Skeletal muscle cell (primary cell): ENCODE measurements at regions not wholly inside any gene's neighbourhood (a gene's known extent, or its start where the extent isn't known, plus 50 kb on each side); places are given as distances from the start of the nearest gene placed in this dataset.

Source experiments
- DNase-seq: peaks from one replicate; pipeline ENCODE4 v3.0.0-alpha.2; 2010; ENCODE audit warnings: low read depth
- H3K4me3 ChIP-seq: 2 replicates; pipeline ENCODE4 v1.5.1; 2011; ENCODE audit warnings: low read depth, mild to moderate bottlenecking, control low read depth, low read length, moderate library complexity

DNA sequence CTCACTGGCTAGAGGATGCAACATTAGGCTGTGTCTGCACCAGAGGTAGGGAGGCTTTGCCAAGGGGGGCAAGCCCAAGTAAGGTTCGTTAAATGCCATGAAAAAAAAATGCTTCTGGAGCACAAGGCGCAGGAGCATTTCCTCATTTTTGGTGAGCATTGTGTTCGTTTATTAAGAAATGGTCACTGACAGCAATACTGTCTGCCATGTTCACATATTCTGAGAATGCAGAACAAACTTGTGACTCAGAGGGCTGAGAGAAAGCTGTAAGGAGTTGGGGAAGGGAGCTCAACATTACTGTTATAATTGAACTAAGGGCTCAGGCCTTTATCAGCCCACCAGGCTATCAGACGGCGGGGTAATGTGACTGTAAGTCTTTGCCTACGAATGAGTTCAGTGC lies 465.4 kb upstream of the BTBD3 start:
- no peak for DNase-seq
- no peak overlapping the region for H3K4me3 ChIP-seq

DNA sequence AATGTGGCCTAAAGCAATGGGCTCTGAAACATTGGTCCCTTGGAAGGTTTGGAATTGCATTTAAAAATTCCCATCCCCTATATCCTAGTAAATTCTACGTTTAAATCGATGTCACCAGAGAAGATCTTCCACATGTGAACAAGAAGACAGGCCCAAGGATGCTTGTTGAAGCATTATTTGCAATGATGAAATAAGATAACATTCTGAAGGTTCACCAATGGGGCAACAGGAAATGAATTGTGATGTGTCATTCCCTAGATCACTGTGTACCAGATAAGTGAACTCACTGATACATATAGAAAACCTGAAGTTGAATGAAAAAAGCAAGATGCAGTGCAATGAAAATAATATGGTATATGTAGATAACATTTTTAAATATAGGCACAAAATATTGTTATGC lies 464.3 kb upstream of the BTBD3 start:
- H3K4me3 ChIP-seq = no peak overlapping the region
- DNase-seq = no peak

DNA sequence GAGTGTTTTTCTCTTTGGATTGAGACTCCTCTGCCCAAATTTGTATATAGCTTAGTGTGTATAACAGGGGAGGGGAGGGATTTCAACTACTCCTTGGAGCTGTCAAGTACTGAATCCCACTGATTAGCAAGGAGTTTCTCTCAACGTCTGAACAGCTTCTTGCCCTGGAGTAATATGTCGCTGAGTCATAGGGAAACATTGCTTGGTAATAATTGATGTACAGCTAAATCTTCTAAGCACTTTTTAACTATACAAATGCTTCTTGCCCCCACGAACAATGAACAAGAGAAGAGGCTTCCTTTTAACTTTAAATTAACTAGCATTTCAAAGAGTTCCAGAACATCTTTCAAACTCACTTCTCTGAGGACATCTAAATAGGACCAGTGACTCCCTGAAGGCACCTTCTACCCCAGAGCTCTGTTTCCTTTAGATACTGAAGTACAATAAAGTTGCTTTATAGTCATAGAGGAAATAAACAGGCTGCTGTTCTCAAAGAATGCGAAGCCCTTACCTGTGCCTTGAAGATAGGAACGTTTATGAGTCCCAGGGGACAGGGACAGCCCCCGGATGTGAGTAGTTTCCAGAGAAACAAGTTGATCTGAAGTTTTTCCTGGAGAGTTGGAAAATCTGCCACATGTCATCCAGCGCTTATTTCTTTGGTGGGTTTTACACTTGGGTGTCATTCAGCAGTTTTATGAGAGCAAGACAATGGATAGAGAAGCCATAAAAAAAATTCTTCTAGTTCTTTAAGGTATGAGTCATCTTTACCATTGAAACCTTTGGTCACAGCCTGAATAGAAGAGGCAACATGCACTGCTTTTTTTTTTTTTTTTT lies 462.5 kb upstream of the BTBD3 start:
- no peak overlapping the region for H3K4me3 ChIP-seq
- no peak for DNase-seq

DNA sequence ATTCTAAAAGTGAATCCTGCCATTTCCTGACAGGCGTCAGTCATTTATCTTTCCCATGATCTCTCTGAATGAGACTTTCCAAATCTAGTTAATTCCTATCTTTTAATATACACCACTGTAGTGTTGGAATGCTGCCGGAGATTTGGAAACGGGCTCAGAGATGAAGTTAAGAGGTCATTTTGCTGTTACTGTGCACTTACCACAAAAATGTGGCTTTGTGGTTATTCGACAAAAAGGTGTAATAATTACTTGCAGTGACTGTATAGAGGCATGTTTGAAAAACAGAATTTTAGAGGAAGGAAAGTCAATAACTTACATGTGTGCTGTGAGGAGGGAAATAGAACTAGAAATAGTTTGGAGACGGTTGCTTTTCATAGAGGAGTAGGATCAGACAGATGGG lies 460.2 kb upstream of the BTBD3 start:
- no peak for DNase-seq
- H3K4me3 ChIP-seq = no peak overlapping the region

DNA sequence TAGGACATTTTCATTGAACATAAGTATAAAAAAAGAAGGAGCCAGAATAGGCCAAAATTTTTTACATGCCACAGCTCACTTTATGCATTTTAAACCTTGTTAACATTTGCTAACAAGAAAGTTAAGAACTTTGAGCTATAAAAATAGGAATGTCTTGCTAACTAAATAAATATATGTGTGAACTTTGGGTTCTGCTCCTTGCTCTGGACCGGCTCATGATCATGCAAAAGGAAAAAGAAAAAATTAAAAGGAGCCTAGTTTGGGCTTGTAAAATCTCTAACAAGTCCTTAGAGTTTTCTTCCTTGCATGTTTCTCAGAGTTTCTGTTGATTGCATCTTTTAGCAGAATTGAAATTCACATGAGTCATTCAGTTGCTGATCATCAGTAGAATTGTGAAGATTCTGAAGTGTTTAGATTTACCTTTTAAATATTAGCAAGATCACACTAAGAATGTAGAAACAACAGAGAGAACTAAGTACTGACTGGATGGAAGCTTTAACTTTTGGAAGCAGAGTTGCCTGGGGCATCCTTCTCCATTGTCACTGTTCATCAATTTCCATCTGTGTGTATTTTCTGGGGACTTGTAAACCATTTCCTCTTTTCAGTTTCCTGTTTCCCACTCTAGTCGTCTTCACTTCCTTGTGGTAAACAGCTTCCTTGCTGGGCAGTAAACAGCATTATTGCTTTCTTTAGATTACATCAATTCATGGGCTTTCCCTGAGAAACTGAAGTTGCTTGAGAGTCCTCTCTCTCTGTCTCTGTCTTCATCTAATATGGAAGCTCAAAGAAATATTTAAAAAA lies 458.4 kb upstream of the BTBD3 start:
- DNase-seq = no peak
- H3K4me3 ChIP-seq = no peak overlapping the region

DNA sequence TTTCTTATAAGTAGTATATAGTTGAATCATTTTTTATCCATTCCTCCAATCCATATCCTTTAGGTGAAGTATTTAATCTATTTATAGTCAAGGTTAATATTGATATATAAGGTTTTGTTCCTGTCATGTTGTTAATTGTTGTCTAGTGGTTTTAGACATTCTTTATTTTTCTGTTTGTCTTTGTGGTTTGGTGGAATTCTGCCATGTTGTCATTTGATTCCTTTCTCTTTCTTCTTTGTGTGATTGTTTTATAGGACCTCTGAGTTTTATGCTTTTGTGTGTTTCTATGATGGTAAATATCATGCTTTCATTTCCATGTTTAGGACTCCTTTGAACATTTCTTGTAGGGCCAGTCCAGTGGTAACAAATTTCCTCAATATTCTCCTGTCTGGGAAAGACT lies 450.3 kb upstream of the BTBD3 start:
- H3K4me3 ChIP-seq = no peak overlapping the region
- no peak for DNase-seq

DNA sequence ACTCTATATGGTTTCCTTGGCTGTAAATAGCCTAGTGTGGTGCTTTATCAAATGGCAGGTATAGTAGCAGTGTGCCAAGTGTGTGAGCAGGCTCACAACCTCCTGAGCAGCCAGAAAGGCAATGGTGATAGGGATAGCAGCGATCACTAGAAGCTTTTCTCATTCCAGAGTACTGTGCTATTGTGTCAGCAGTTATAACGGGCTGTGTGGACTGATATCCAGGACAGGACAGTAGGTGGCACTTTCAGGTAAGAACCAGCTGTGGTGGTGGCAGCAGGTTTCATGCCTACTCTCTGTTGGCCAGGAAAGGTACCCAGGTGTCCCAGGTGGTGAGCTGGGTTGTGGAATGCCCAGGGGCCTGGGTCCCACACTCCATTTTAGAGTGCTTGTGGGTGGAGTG lies 448.8 kb upstream of the BTBD3 start:
- no peak overlapping the region for H3K4me3 ChIP-seq
- DNase-seq = no peak

DNA sequence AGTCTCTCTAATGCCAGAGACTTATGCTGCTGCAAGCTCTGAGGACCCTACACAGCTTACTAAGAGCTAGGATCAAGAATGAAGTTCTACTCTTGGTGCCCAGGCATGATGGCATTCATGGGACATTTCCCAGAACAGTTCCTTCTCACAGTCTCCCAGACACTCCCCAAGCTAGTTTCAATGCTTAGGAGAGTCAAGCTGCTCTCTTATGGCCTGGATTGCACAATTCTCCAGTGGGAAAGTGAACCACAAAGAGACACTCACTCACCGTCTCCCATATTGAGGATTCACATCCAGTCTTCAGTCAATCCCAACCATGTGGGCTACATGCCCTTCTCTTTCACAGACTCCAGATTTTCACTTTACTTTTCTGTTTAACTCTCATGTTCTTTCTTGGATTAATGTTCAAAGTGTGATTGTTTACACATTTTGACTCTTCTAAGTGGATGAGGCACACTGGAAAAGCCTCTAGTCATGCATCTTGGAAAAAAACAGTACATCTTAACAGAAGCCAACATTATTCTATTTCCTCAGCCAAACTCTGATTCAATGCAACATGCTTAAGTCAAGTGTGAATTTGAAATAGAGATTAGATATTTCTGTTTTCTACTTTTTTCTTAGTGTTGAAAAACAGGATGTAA lies 447.8 kb upstream of the BTBD3 start:
- DNase-seq = no peak
- no peak overlapping the region for H3K4me3 ChIP-seq

DNA sequence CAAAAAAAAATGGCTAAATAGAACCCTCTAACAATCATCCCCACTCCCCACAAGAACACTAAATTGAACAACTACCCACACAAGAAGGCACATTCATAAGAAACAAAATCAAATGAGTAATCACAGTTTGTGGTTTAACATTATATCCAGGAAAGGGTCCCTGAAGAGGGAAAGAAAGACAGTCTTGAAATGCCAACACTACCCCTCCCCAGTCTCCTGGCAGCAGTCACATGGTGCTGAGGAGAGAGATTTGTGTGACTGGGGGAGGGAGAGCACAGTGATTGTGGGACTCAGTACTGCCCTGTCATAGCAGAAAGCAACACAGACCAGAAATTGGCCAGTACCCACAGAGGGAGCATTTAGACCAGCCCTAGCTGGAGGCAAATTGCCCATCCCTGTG lies 443.7 kb upstream of the BTBD3 start:
- H3K4me3 ChIP-seq = no peak overlapping the region
- DNase-seq = no peak

DNA sequence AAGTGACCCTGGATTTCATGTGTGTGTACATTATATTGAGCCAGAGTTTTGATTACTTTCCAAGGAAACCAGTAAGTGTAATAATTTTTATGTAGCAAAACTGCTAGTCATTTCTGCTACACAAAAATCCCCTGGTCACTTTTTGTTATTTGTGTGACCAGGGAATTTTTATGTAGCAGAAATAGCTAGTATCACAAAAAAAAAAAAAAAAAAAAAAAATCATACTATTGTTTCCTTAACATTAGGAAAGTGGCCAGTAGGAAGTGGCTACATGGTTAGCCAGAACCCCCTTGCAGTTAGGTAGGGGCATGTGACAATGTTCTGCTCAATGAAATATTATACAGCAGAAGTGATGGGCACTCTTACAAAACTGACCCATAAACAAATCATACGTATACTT lies 434.0 kb upstream of the BTBD3 start:
- no peak overlapping the region for H3K4me3 ChIP-seq
- DNase-seq = no peak

DNA sequence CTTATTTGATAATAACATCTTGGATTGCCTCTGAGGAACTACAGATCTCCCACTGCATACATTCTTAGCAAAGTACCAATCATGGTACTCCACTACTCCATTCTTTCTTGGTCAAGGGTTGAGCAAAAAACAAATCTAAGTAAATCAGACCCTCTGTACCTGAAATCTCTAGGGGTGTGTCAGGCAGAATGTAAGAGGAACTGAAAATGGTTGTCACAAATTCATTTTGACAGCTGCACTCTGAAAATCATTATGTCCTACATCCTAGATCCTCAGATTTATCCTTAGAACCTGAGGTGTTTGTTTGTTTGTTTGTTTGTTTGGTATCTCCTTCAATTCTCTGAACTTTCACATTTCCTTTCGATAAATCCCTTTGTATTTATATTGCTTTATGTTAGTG lies 433.2 kb upstream of the BTBD3 start:
- no peak for DNase-seq
- H3K4me3 ChIP-seq = no peak overlapping the region

DNA sequence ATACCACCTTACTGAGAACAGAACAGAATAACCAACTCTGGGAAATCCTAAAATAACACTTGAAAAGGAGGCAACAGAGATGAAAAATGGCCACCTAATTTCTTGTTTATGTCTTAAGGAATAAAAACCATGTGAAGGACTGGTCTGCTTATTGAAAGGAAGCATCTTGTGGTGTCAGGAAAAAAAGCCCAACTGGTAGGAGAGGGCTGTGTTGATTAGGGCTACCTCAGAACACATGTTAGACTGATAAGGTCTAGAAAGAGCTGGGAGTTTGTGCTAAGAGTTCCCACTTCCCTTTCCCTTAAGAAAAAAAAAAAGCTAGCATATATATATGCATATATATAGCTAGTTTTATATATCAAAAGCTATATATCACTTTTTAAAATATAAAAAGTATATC lies 425.3 kb upstream of the BTBD3 start:
- no peak overlapping the region for H3K4me3 ChIP-seq
- no peak for DNase-seq

DNA sequence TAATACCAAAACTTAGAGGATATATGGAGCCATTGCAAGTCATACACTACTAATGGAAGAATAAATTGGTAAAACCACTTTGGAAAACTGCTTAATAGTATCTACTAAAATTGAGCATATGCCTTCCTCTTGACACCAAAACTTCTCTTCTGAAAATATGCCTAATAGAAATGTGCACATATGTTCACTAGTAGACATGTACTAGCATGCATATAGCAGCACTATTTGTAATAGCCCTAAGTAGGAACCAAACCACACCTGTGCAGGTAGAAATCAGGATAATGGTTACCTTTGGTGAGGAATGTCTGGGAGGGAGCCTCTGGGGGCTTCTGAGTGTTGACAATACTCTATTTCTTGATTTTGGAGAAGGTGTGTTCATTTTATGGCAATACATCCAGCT lies 424.8 kb upstream of the BTBD3 start:
- DNase-seq = no peak

DNA sequence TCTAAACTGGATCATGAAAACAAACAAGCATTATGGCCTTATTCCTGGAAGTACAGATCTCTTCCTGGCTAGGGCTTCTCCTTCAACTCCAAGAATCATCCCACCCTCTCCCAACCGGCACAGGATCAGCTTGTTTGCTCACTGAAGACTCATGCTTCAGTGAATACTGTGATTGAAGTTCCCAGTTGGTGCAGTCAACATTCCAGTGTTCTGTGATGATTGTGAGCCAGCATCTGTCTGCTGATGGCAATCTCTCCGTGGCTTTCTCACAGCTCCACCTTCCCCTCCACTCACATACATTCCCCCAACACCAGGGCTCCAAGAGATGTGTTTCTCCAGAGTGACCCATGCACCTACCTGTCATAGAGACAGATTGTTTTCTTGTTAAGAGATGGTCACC lies 421.3 kb upstream of the BTBD3 start:
- DNase-seq = no peak
- no peak overlapping the region for H3K4me3 ChIP-seq

More for the DNA sequence above, 424.8 kb upstream of the BTBD3 start:
- H3K4me3 ChIP-seq = no peak overlapping the region

DNA sequence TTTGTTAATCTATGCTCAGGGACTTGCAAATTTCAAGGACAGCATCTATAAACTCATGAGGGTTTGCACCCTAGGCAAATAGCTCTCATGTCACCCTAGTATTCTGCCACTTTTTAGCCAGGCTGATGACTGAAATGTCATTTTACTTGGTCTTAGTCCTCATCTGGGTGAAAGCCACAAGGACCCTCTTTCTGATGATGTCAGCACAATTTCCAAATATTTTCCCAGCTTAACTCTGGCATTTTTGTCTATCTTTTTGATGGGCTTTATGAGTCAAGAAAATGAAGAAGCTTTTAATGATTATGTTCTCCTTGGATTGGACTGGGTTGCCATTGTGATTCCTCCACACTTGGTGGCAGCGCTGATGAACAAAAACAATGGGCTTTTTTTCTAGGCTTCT lies 420.1 kb upstream of the BTBD3 start:
- no peak overlapping the region for H3K4me3 ChIP-seq
- no peak for DNase-seq

DNA sequence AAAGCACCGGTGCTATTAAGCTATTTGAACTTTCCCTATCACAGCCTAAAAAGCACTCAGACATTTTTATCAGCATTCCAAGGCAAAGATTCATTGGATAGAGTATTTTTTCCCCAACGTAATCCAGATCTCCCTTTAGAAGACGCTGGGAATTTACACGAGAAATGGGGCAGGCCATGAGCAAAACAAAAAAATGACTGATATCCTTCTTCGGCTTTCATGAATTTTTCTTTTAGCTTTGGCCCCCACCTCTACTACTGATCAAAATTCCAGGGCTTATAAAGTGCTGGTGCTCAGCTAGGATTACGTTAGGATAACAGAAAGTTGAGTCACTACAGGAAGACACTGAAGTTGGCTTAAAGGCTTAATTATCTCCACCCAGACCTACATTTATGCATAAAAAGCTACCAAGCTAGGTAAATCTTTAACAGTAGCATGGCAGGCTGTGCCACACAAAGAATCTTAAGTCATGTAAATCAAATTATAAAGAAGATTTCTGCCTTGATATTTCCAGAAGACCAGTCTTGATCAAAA lies 418.5 kb upstream of the BTBD3 start:
- H3K4me3 ChIP-seq = no peak overlapping the region
- DNase-seq = no peak

DNA sequence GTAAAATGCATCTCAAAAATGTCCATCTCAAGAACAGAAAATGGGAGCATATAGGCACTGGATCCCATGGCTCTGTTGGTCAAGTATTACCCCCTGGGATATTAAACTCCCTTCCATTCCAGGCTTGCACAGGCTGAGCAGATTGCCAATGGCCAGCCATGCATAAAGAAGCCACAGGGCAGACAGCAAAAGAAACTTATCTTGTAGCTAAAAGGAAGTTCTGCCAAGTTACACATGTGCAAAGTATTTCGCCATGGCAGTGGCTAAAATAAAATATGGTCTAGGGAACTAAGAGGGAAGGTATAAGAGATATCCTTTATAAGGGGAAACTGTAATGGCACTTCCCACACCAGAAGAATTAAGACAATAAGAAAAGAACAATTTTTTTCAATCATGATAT lies 415.6 kb upstream of the BTBD3 start:
- no peak for DNase-seq

DNA sequence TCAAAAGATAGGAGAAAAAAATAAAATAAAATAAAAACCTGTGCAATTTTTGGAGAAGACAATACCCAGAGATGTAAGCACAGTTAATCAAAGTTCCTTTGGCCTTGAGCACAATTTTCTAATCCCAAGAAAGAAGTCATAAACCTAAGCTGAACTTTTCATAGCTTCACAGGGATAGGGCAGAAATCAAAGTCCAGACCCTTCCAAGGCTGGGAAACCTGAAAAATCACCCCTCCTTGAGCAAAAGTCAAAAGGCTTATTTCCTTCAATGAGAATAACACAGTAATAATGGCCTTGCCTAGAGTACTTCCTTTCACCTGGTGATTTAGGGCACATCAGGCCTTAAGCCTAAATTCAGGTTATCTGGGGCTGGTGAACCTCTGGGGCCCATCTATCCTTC lies 415.0 kb upstream of the BTBD3 start:
- no peak for DNase-seq

More for the DNA sequence above, 415.6 kb upstream of the BTBD3 start:
- no peak overlapping the region for H3K4me3 ChIP-seq

DNA sequence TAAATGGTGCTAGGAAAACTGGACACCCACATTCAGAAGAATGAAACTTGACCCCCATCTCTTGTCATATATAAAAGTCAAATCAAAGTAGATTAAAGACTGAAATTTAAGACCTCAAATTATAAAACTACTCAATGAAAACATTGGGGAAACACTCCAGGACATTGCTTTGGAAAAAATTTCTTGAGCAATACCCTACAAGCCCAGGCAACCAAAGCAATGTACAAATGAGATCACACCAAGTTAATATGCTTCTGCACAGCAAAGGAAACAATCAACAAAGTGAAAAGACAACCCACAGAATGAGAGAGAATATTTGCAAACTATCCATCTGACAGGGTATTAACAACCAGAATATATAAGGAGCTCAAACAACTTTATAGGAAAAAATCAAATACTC lies 407.9 kb upstream of the BTBD3 start:
- no peak overlapping the region for H3K4me3 ChIP-seq

More for the DNA sequence above, 415.0 kb upstream of the BTBD3 start:
- no peak overlapping the region for H3K4me3 ChIP-seq

DNA sequence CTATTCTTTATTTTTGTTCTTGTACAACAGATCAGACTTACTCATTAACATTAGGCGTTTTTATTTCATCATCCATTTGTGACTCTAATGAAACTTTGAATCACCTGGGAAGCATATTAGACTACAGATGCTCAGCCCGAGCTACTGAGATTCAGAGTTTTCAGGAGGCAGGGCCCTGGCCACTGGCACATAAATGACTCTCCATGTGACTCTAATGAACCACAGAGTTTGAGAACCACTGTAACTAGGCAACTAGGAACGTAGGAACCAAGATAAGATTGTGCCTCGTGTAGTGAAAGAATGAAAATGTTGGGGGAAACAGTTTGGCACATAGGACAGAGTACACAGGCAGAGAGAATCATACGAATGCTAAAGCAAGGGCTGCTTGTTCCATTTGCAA lies 405.9 kb upstream of the BTBD3 start:
- DNase-seq = no peak
- no peak overlapping the region for H3K4me3 ChIP-seq

More for the DNA sequence above, 407.9 kb upstream of the BTBD3 start:
- DNase-seq = no peak
